K562 (cell line): ENCODE measurements at regions not wholly inside any gene's neighbourhood (a gene's known extent, or its start where the extent isn't known, plus 50 kb on each side); places are given as distances from the start of the nearest gene placed in this dataset.

Experiments
- ATAC-seq: fragments of 200-7000 bp; cut with Tn5 transposase; 3 replicates; pipeline ENCODE4 v1.9.1; 2020; ENCODE audit warnings: moderate library complexity
- BruUV-seq: library from RNA; stranded (reverse); fragments of 400-500 nt; replicated peaks from 2 replicates; lab custom pipeline; 2021; lab: Mats Ljungman, UMichigan
- CTCF ChIA-PET: fragments of 300-600 bp; formaldehyde crosslinking; extraction: SDS; loops from one replicate; lab custom pipeline; 2021; ENCODE audit warnings: low intra/inter-chr PET ratio; lab: Yijun Ruan, JAX
- POLR2A ChIA-PET: fragments of 300-600, 350-650 bp; sonication (Branson Sonifier 250); formaldehyde crosslinking; extraction: SDS; loops from one replicate; lab custom pipeline; 2021; ENCODE audit warnings: antibody characterized with exemption, inconsistent platforms; lab: Yijun Ruan, JAX
- DNase-seq, 4 experiments: peaks; one replicate each; pipeline versions ENCODE4 v3.0.0 to v3.0.0-alpha.2; 2011 to 2018; ENCODE audit warnings: low spot score in 3 of 4, mixed read lengths in 3 of 4; ENCODE audit errors: extremely low read depth in 1 of 4
- FAIRE-seq: peaks from 2 replicates; lab custom pipeline; 2011; peaks lifted over from hg19 to GRCh38; lab: Jason Lieb, UNC
- H2AFZ ChIP-seq: 2 replicates; pipeline ENCODE4 v1.6.0; 2011; ENCODE audit warnings: low read depth, low read length, control low read depth, inconsistent platforms
- H3K27ac ChIP-seq: fragments of 200-600 bp; 3 replicates; pipeline ENCODE4 v1.8.0; 2011; ENCODE audit warnings: low read depth, mild to moderate bottlenecking, control low read depth, inconsistent platforms, low read length, moderate library complexity, mixed read lengths; ENCODE audit errors: extremely low read depth
- H3K27me3 ChIP-seq, 2 experiments: fragments of 300-600 bp in 1 of 2; 2 replicates in 1 of 2; 3 replicates in 1 of 2; pipeline versions ENCODE4 v1.6.0 to v1.8.0; 2011; ENCODE audit warnings: inconsistent platforms in 2 of 2, low read length in 2 of 2, mild to moderate bottlenecking in 1 of 2, mixed read lengths in 1 of 2, moderate library complexity in 1 of 2; ENCODE audit not compliant: control insufficient read depth in 2 of 2, insufficient read depth in 2 of 2
- H3K36me3 ChIP-seq: fragments of 300-600 bp; 3 replicates; pipeline ENCODE4 v1.8.0; 2011; ENCODE audit warnings: mild to moderate bottlenecking, low read length, inconsistent platforms; ENCODE audit not compliant: control insufficient read depth, insufficient read depth
- H3K4me1 ChIP-seq, 2 experiments: fragments of 200-600 bp in 1 of 2; replicated peaks in 1 of 2; 2 replicates in 1 of 2; 3 replicates in 1 of 2; pipeline versions ENCODE4 v1.5.1 to v1.8.0; 2011; ENCODE audit warnings: inconsistent platforms in 2 of 2, low read length in 2 of 2, mild to moderate bottlenecking in 1 of 2, mixed read lengths in 1 of 2, moderate library complexity in 1 of 2; ENCODE audit not compliant: control insufficient read depth in 2 of 2, insufficient read depth in 2 of 2
- H3K4me2 ChIP-seq: 2 replicates; pipeline ENCODE4 v1.6.1; 2011; ENCODE audit warnings: low read length, control low read depth, inconsistent platforms, mixed read lengths; ENCODE audit not compliant: insufficient read depth
- H3K4me3 ChIP-seq: fragments of 200-600 bp; sonication (generic), shearing (Covaris generic); 2 replicates; pipeline ENCODE4 v1.5.1; 2016; ENCODE audit warnings: control low read depth, inconsistent platforms
- H3K79me2 ChIP-seq: fragments of 200-600 bp; 3 replicates; pipeline ENCODE4 v1.8.0; 2011; ENCODE audit warnings: low read length, inconsistent platforms; ENCODE audit not compliant: control insufficient read depth, insufficient read depth
- H3K9ac ChIP-seq, 2 experiments: 2 replicates each; pipeline versions ENCODE4 v1.6.0 to v1.6.1; 2011; ENCODE audit warnings: low read depth in 2 of 2, low read length in 2 of 2, control low read depth in 1 of 2, inconsistent platforms in 1 of 2, mild to moderate bottlenecking in 1 of 2, mixed read lengths in 1 of 2; ENCODE audit not compliant: insufficient read depth in 1 of 2
- H3K9me1 ChIP-seq: one replicate; pipeline ENCODE4 v1.6.0; 2011; ENCODE audit warnings: inconsistent platforms, mild to moderate bottlenecking, low read length, moderate library complexity; ENCODE audit not compliant: control insufficient read depth, insufficient read depth
- H3K9me3 ChIP-seq: replicated peaks from 2 replicates; pipeline ENCODE4 v1.5.1; 2011; ENCODE audit warnings: low read depth, low read length, inconsistent platforms; ENCODE audit not compliant: control insufficient read depth, insufficient read depth
- H4K20me1 ChIP-seq: replicated peaks from 2 replicates; pipeline ENCODE4 v1.6.1; 2011; ENCODE audit warnings: low read length, inconsistent platforms, mixed read lengths; ENCODE audit not compliant: control insufficient read depth, insufficient read depth
- ARNT ChIP-seq, 2 experiments: fragments of 450-650 bp; IDR thresholded peaks; 2 replicates each; pipeline ENCODE4 v1.6.1; 2016; ENCODE audit warnings: mild to moderate bottlenecking in 1 of 2
- CHCHD3 ChIP-seq: fragments of 250-450 bp; sonication (Bioruptor Pico); IDR thresholded peaks from 2 replicates; pipeline ENCODE4 v2.1.2; 2022; ENCODE audit warnings: mild to moderate bottlenecking
- EHMT2 ChIP-seq: fragments of 450-650 bp; IDR thresholded peaks from 2 replicates; pipeline ENCODE4 v1.6.1; 2018; ENCODE audit warnings: antibody characterized with exemption
- HNRNPH1 ChIP-seq: fragments of 200-400 bp; formaldehyde crosslinking; optimal IDR thresholded peaks from 2 replicates; pipeline ENCODE3; 2017; ENCODE audit warnings: low read depth, mild to moderate bottlenecking, low read length, moderate library complexity
- ILF3 ChIP-seq: fragments of 450-650 bp; IDR thresholded peaks from 2 replicates; pipeline ENCODE4 v1.6.1; 2018; ENCODE audit warnings: antibody characterized with exemption, mild to moderate bottlenecking, moderate library complexity, borderline replicate concordance
- KHSRP ChIP-seq: fragments of 450-650 bp; IDR thresholded peaks from 2 replicates; pipeline ENCODE4 v1.6.1; 2017
- LEF1 ChIP-seq: fragments of 450-650 bp; IDR thresholded peaks from 2 replicates; pipeline ENCODE4 v1.6.1; 2016; ENCODE audit warnings: mild to moderate bottlenecking
- PHB ChIP-seq: fragments of 250-450 bp; sonication (Bioruptor Pico); IDR thresholded peaks from 2 replicates; pipeline ENCODE4 v1.5.0; 2021
- RBM14 ChIP-seq: fragments of 200-400 bp; formaldehyde crosslinking; IDR thresholded peaks from 2 replicates; pipeline ENCODE4 v1.6.1; 2018; ENCODE audit warnings: low read depth, mild to moderate bottlenecking, low read length, moderate library complexity, borderline replicate concordance; ENCODE audit not compliant: insufficient read depth
- TGIF2 ChIP-seq: sonication (generic); formaldehyde crosslinking; IDR thresholded peaks from 2 replicates; pipeline ENCODE4 v1.8.1; 2022; ENCODE audit warnings: mild to moderate bottlenecking, missing genetic modification reagents, moderate library complexity
- WGBS: fragments of 100-300 bp; shearing (Covaris generic); methylation state at CpG from one replicate; pipeline ENCODE4 v1.1.6; 2016; ENCODE audit warnings: low coverage, mixed read lengths; ENCODE audit not compliant: insufficient coverage; ENCODE audit errors: missing lambda C conversion rate; 5-methylcytosine and 5-hydroxymethylcytosine counted together
- in situ Hi-C: fragments of 300-500 bp; cut with MboI; formaldehyde crosslinking; loops from 4 replicates; pipeline ENCODE4 v1.15.0; 2018; ENCODE audit warnings: inconsistent platforms, mixed read lengths
- intact Hi-C: fragments of 100-400 bp; cut with micrococcal nuclease; formaldehyde crosslinking; loops from 2 replicates; pipeline ENCODE4 v1.14.2; 2022
- TF ChIP-seq, protein P1 (sequence below): fragments of 250-450 bp; sonication (Bioruptor Pico); IDR thresholded peaks from 2 replicates; pipeline ENCODE4 v1.4.0; 2020
- TF ChIP-seq, protein P2 (sequence below), 2 experiments: fragments of 150-350 bp in 1 of 2; IDR thresholded peaks; 2 replicates each; pipeline ENCODE4 v1.6.1; 2012 to 2016; ENCODE audit warnings: low read depth in 2 of 2, low read length in 2 of 2, mild to moderate bottlenecking in 1 of 2, moderate library complexity in 1 of 2

DNA sequence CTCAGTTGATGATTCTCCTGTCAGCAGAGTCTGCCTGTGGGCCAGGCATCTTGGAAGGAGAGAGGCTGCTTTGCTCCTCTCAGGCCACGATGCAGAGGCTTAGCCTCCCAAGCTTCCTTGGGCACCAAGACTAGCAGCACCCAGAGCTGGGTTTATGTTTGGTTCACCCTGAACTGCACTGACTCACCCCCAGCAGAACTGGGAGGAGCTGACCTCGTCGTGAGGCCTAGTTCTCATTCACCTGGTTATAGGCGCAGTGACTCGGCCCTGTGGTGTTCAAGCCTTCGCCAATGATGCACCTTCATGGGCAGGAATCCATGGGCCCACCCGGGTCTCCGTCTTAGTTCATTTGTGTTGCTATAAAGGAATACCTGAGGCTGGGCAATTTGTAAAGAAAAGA, 122.0 kb upstream of the ZNF438 start:
- ATAC-seq (no peak), FAIRE-seq (no peak), DNase-seq (no peak)
- Histone ChIP-seq H3K9ac (no peak overlapping the region), H3K4me2 (no peak overlapping the region), H3K27ac (no peak overlapping the region), H3K36me3 (no peaks in the 10 kb centered on the region), H3K4me3 (no peak overlapping the region), H3K27me3 (no peaks in the 10 kb centered on the region), H3K9me3 (no peaks in the 10 kb centered on the region)
- CTCF ChIA-PET, result no interaction called here
- no TSS peak for BruUV-seq
- in situ Hi-C loops, result no loop called here
- 11% methylated on average over 8 of the region's 8 CpGs for WGBS
- TF ChIP-seq CHCHD3 (CRISPR knock-in tag), result no peak
- TF ChIP-seq RBM14, result no peak
- TF ChIP-seq ARNT (IDR thresholded peaks at IDR 0.05), result no peak
- TF ChIP-seq LEF1, result no peak
- no peak for TF ChIP-seq EHMT2
- no peak for TF ChIP-seq HNRNPH1
- no peak for TF ChIP-seq PHB (CRISPR knock-in tag)
- TF ChIP-seq KHSRP, result no peak
- TF ChIP-seq ILF3, result no peak
- TF ChIP-seq, protein P1, sequence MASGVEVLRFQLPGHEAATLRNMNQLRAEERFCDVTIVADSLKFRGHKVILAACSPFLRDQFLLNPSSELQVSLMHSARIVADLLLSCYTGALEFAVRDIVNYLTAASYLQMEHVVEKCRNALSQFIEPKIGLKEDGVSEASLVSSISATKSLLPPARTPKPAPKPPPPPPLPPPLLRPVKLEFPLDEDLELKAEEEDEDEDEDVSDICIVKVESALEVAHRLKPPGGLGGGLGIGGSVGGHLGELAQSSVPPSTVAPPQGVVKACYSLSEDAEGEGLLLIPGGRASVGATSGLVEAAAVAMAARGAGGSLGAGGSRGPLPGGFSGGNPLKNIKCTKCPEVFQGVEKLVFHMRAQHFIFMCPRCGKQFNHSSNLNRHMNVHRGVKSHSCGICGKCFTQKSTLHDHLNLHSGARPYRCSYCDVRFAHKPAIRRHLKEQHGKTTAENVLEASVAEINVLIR (CRISPR knock-in tag), result no peak
- no peak for TF ChIP-seq TGIF2 (CRISPR knock-in tag)
- TF ChIP-seq, protein P2, sequence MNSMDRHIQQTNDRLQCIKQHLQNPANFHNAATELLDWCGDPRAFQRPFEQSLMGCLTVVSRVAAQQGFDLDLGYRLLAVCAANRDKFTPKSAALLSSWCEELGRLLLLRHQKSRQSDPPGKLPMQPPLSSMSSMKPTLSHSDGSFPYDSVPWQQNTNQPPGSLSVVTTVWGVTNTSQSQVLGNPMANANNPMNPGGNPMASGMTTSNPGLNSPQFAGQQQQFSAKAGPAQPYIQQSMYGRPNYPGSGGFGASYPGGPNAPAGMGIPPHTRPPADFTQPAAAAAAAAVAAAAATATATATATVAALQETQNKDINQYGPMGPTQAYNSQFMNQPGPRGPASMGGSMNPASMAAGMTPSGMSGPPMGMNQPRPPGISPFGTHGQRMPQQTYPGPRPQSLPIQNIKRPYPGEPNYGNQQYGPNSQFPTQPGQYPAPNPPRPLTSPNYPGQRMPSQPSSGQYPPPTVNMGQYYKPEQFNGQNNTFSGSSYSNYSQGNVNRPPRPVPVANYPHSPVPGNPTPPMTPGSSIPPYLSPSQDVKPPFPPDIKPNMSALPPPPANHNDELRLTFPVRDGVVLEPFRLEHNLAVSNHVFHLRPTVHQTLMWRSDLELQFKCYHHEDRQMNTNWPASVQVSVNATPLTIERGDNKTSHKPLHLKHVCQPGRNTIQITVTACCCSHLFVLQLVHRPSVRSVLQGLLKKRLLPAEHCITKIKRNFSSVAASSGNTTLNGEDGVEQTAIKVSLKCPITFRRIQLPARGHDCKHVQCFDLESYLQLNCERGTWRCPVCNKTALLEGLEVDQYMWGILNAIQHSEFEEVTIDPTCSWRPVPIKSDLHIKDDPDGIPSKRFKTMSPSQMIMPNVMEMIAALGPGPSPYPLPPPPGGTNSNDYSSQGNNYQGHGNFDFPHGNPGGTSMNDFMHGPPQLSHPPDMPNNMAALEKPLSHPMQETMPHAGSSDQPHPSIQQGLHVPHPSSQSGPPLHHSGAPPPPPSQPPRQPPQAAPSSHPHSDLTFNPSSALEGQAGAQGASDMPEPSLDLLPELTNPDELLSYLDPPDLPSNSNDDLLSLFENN (IDR thresholded peaks at IDR 0.05; ENCODE audit: low read depth in 2 of 2, low read length in 2 of 2), result no peak
- TF ChIP-seq, all 486 proteins: peak for 0
- Histone ChIP-seq H3K79me2 (no peaks in the 10 kb centered on the region), H2AFZ (no peak overlapping the region), H4K20me1 (no peaks in the 10 kb centered on the region), H3K4me1 (peaks cover 0 to 4% of the 10 kb centered on the region in 2 experiments; a peak in 2 of 5 replicates), H3K9me1 (no peaks in the 10 kb centered on the region)
- intact Hi-C loops, result no loop called here
- POLR2A ChIA-PET, result no interaction called here
